ENCODE measurements at regions not wholly inside any gene's neighbourhood (a gene's known extent, or its start where the extent isn't known, plus 50 kb on each side); places are given as distances from the start of the nearest gene placed in this dataset.

DNA sequence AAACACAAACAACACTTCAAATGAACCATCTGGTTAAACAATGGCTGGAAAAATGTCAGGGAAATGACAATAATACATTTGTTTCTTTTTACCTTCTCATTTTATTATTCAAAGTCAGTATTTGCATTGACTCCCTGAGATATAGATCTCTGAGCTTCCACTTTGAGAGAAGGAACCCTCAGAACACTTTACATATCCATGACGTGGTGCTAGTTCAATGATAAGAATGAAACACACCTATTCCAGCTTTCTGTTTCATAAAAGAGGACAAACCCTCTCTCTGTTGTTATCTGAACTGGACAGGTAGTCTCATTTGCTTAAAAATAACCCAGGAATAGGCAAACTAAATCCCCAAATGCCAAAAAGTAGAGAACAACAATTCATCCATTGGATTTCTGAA, 65.3 kb upstream of the CCSER1 start:
- TF ChIP-seq, protein P1, sequence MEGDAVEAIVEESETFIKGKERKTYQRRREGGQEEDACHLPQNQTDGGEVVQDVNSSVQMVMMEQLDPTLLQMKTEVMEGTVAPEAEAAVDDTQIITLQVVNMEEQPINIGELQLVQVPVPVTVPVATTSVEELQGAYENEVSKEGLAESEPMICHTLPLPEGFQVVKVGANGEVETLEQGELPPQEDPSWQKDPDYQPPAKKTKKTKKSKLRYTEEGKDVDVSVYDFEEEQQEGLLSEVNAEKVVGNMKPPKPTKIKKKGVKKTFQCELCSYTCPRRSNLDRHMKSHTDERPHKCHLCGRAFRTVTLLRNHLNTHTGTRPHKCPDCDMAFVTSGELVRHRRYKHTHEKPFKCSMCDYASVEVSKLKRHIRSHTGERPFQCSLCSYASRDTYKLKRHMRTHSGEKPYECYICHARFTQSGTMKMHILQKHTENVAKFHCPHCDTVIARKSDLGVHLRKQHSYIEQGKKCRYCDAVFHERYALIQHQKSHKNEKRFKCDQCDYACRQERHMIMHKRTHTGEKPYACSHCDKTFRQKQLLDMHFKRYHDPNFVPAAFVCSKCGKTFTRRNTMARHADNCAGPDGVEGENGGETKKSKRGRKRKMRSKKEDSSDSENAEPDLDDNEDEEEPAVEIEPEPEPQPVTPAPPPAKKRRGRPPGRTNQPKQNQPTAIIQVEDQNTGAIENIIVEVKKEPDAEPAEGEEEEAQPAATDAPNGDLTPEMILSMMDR (IDR thresholded peaks at IDR 0.05), result no peak
- TF ChIP-seq POLR2AphosphoS5 (IDR thresholded peaks at IDR 0.05; ENCODE audit: low read depth, low read length), result no peak
- TF ChIP-seq, protein P2, sequence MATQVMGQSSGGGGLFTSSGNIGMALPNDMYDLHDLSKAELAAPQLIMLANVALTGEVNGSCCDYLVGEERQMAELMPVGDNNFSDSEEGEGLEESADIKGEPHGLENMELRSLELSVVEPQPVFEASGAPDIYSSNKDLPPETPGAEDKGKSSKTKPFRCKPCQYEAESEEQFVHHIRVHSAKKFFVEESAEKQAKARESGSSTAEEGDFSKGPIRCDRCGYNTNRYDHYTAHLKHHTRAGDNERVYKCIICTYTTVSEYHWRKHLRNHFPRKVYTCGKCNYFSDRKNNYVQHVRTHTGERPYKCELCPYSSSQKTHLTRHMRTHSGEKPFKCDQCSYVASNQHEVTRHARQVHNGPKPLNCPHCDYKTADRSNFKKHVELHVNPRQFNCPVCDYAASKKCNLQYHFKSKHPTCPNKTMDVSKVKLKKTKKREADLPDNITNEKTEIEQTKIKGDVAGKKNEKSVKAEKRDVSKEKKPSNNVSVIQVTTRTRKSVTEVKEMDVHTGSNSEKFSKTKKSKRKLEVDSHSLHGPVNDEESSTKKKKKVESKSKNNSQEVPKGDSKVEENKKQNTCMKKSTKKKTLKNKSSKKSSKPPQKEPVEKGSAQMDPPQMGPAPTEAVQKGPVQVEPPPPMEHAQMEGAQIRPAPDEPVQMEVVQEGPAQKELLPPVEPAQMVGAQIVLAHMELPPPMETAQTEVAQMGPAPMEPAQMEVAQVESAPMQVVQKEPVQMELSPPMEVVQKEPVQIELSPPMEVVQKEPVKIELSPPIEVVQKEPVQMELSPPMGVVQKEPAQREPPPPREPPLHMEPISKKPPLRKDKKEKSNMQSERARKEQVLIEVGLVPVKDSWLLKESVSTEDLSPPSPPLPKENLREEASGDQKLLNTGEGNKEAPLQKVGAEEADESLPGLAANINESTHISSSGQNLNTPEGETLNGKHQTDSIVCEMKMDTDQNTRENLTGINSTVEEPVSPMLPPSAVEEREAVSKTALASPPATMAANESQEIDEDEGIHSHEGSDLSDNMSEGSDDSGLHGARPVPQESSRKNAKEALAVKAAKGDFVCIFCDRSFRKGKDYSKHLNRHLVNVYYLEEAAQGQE (IDR thresholded peaks at IDR 0.05; ENCODE audit: insufficient read depth in 1 of 2, low read depth in 2 of 2, low read length in 1 of 2), result no peak
- TF ChIP-seq SIN3A (IDR thresholded peaks at IDR 0.05; ENCODE audit: borderline replicate concordance, insufficient read depth, low read depth, low read length), result no peak
- TF ChIP-seq TCF7L2 (IDR thresholded peaks at IDR 0.05; ENCODE audit: low read depth, low read length), result no peak

Measured in Panc1 (cell line).